ENCODE measurements at regions not wholly inside any gene's neighbourhood (a gene's known extent, or its start where the extent isn't known, plus 50 kb on each side); places are given as distances from the start of the nearest gene placed in this dataset.

GRCh38 chr14:101466456-101467180 is 94.7 kb upstream of the DIO3 start:
- TF ChIP-seq SPI1 (IDR thresholded peaks at IDR 0.05; ENCODE audit: low read depth, low read length) (no peak), POLR2A (IDR thresholded peaks at IDR 0.05; ENCODE audit: low read depth, low read length) (no peak), PAX5 (IDR thresholded peaks at IDR 0.05; ENCODE audit: insufficient read depth, low read length, severe bottlenecking) (no peak), POU2F2 (IDR thresholded peaks at IDR 0.05; ENCODE audit: low read depth, low read length) (no peak), TAF1 (IDR thresholded peaks at IDR 0.05; ENCODE audit: low read depth, low read length) (no peak), POLR2AphosphoS5 (IDR thresholded peaks at IDR 0.05; ENCODE audit: low read depth, low read length) (no peak)
- FAIRE-seq (no peak), DNase-seq (ENCODE audit: insufficient read length, low spot score) (no peak)

GRCh38 chr14:101467181-101467926 is 93.9 kb upstream of the DIO3 start:
- no peak for DNase-seq (ENCODE audit: insufficient read length, low spot score)
- no peak for FAIRE-seq
- TF ChIP-seq SPI1 (IDR thresholded peaks at IDR 0.05; ENCODE audit: low read depth, low read length): no peak
- TF ChIP-seq TAF1 (IDR thresholded peaks at IDR 0.05; ENCODE audit: low read depth, low read length): no peak
- no peak for TF ChIP-seq POU2F2 (IDR thresholded peaks at IDR 0.05; ENCODE audit: low read depth, low read length)
- TF ChIP-seq POLR2AphosphoS5 (IDR thresholded peaks at IDR 0.05; ENCODE audit: low read depth, low read length): no peak
- TF ChIP-seq POLR2A (IDR thresholded peaks at IDR 0.05; ENCODE audit: low read depth, low read length): no peak
- no peak for TF ChIP-seq PAX5 (IDR thresholded peaks at IDR 0.05; ENCODE audit: insufficient read depth, low read length, severe bottlenecking)

- TF ChIP-seq TAF1 (IDR thresholded peaks at IDR 0.05; ENCODE audit: low read depth, low read length): no peak
- no peak for TF ChIP-seq POU2F2 (IDR thresholded peaks at IDR 0.05; ENCODE audit: low read depth, low read length)
- no peak for TF ChIP-seq POLR2A (IDR thresholded peaks at IDR 0.05; ENCODE audit: low read depth, low read length)
- TF ChIP-seq POLR2AphosphoS5 (IDR thresholded peaks at IDR 0.05; ENCODE audit: low read depth, low read length): no peak
- TF ChIP-seq PAX5 (IDR thresholded peaks at IDR 0.05; ENCODE audit: insufficient read depth, low read length, severe bottlenecking): no peak
- TF ChIP-seq SPI1 (IDR thresholded peaks at IDR 0.05; ENCODE audit: low read depth, low read length): no peak
- DNase-seq (ENCODE audit: insufficient read length, low spot score): no peak
- FAIRE-seq: no peak
Observed at GRCh38 chr14:101469382-101470247, 91.7 kb upstream of the DIO3 start.

GRCh38 chr14:101470266-101470665 is 91.0 kb upstream of the DIO3 start:
- TF ChIP-seq SPI1 (IDR thresholded peaks at IDR 0.05; ENCODE audit: low read depth, low read length) (no peak), POU2F2 (IDR thresholded peaks at IDR 0.05; ENCODE audit: low read depth, low read length) (no peak), TAF1 (IDR thresholded peaks at IDR 0.05; ENCODE audit: low read depth, low read length) (no peak), POLR2A (IDR thresholded peaks at IDR 0.05; ENCODE audit: low read depth, low read length) (no peak), PAX5 (IDR thresholded peaks at IDR 0.05; ENCODE audit: insufficient read depth, low read length, severe bottlenecking) (no peak), POLR2AphosphoS5 (IDR thresholded peaks at IDR 0.05; ENCODE audit: low read depth, low read length) (no peak)
- DNase-seq (ENCODE audit: insufficient read length, low spot score) (no peak), FAIRE-seq (no peak)

- DNase-seq (ENCODE audit: insufficient read length, low spot score) (no peak), FAIRE-seq (no peak)
- TF ChIP-seq POLR2A (IDR thresholded peaks at IDR 0.05; ENCODE audit: low read depth, low read length) (no peak), POLR2AphosphoS5 (IDR thresholded peaks at IDR 0.05; ENCODE audit: low read depth, low read length) (no peak)
Observed at GRCh38 chr14:101471723-101472517, 89.4 kb upstream of the DIO3 start.

- DNase-seq (ENCODE audit: insufficient read length, low spot score) (no peak), FAIRE-seq (no peak)
- TF ChIP-seq TAF1 (IDR thresholded peaks at IDR 0.05; ENCODE audit: low read depth, low read length): no peak
- TF ChIP-seq POLR2A (IDR thresholded peaks at IDR 0.05; ENCODE audit: low read depth, low read length): no peak
- no peak for TF ChIP-seq PAX5 (IDR thresholded peaks at IDR 0.05; ENCODE audit: insufficient read depth, low read length, severe bottlenecking)
- TF ChIP-seq POU2F2 (IDR thresholded peaks at IDR 0.05; ENCODE audit: low read depth, low read length): no peak
- no peak for TF ChIP-seq SPI1 (IDR thresholded peaks at IDR 0.05; ENCODE audit: low read depth, low read length)
- no peak for TF ChIP-seq POLR2AphosphoS5 (IDR thresholded peaks at IDR 0.05; ENCODE audit: low read depth, low read length)
Observed at GRCh38 chr14:101472518-101472849, 88.8 kb upstream of the DIO3 start.

GRCh38 chr14:101473045-101473729 is 88.1 kb upstream of the DIO3 start:
- DNase-seq (ENCODE audit: insufficient read length, low spot score): no peak
- FAIRE-seq: no peak
- TF ChIP-seq TAF1 (IDR thresholded peaks at IDR 0.05; ENCODE audit: low read depth, low read length) (no peak), PAX5 (IDR thresholded peaks at IDR 0.05; ENCODE audit: insufficient read depth, low read length, severe bottlenecking) (no peak), POLR2AphosphoS5 (IDR thresholded peaks at IDR 0.05; ENCODE audit: low read depth, low read length) (no peak), SPI1 (IDR thresholded peaks at IDR 0.05; ENCODE audit: low read depth, low read length) (no peak), POU2F2 (IDR thresholded peaks at IDR 0.05; ENCODE audit: low read depth, low read length) (no peak), POLR2A (IDR thresholded peaks at IDR 0.05; ENCODE audit: low read depth, low read length) (no peak)
